ENCODE measurements at regions not wholly inside any gene's neighbourhood (a gene's known extent, or its start where the extent isn't known, plus 50 kb on each side); places are given as distances from the start of the nearest gene placed in this dataset.

DNA sequence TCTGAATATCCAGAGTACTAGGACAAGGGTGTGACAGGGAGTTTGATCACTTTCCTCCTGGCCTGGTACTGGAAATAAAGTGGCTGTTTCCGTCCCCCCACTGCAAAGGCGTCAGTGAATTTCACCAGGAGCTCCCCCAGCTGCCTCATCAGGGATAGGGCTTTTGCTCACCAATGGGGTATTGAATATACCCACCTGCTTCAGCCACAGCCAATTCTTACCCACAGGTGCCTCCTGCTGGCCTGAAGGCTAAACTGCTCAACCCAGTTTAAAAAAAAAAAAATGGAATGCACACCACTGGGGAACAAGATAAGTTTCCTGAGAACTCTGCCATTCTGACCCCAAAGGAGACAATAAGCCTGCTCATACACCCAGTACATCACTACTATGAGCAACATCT lies 65.3 kb upstream of the MS4A8 start:
- Histone ChIP-seq H3K79me2 (ENCODE audit: control insufficient read depth, insufficient read depth, low read length) (no peaks in the 10 kb centered on the region), H3K18ac (ENCODE audit: low read length) (no peak overlapping the region), H3K4me1 (ENCODE audit: control insufficient read depth, low read depth, low read length) (no peaks in the 10 kb centered on the region), H2BK5ac (ENCODE audit: low read length) (no peak overlapping the region), H3K23ac (ENCODE audit: low read length) (no peak overlapping the region), H3K4me2 (ENCODE audit: low read length) (no peak overlapping the region), H3K4me3 (ENCODE audit: low read length) (no peak overlapping the region), H2AK5ac (ENCODE audit: low read length) (no peak overlapping the region), H4K8ac (ENCODE audit: low read depth, low read length) (no peak overlapping the region), H3K36me3 (ENCODE audit: control insufficient read depth, insufficient read depth, low read length) (no peaks in the 10 kb centered on the region), H3K27ac (ENCODE audit: low read depth, low read length) (no peak overlapping the region), H3K27me3 (ENCODE audit: insufficient read depth, low read length, poor library complexity) (no peaks in the 10 kb centered on the region), H2BK120ac (ENCODE audit: low read depth, low read length) (no peak overlapping the region), H3K9ac (ENCODE audit: low read length) (no peak overlapping the region), H3K79me1 (ENCODE audit: low read length) (no peaks in the 10 kb centered on the region), H3K4ac (ENCODE audit: low read depth, low read length) (no peak overlapping the region), H3K56ac (ENCODE audit: low read length) (no peak overlapping the region), H4K5ac (ENCODE audit: low read length) (no peak overlapping the region), H2BK15ac (replicated peaks; ENCODE audit: low read depth) (no peak overlapping the region)
- DNase-seq: peak; percentile 65
- WGBS (ENCODE audit: extremely low coverage, insufficient coverage, low lambda C conversion rate): no CpG with 5 or more reads among the region's 2 CpGs

DNA sequence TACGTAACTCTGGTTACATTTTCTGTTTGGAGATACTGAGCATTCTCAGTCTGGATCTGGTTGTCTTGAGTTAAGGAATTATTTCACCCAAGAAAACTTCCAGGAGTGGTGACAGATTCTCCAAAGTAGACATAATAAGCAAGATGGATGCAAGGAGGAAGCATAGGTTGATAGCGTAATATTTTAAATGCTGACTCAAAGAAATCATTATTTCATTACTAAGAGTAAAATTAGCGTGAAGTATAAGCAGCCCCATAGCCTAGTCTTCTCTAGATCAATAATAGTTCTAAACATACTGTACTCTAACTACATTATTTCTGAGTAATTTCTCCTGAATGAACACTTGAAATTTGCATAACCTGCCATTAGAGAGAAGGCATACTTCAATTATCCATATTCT lies 57.5 kb upstream of the MS4A8 start:
- H3K56ac ChIP-seq (ENCODE audit: low read length): no peak overlapping the region
- H2BK15ac ChIP-seq (replicated peaks; ENCODE audit: low read depth): no peak overlapping the region
- H3K4me2 ChIP-seq (ENCODE audit: low read length): no peak overlapping the region
- H3K9ac ChIP-seq (ENCODE audit: low read length): no peak overlapping the region
- no peak overlapping the region for H3K4me3 ChIP-seq (ENCODE audit: low read length)
- H3K18ac ChIP-seq (ENCODE audit: low read length): no peak overlapping the region
- no peaks in the 10 kb centered on the region for H3K27me3 ChIP-seq (ENCODE audit: insufficient read depth, low read length, poor library complexity)
- H3K4me1 ChIP-seq (ENCODE audit: control insufficient read depth, low read depth, low read length): no peaks in the 10 kb centered on the region
- H3K36me3 ChIP-seq (ENCODE audit: control insufficient read depth, insufficient read depth, low read length): no peaks in the 10 kb centered on the region
- no peak overlapping the region for H4K5ac ChIP-seq (ENCODE audit: low read length)
- H2BK120ac ChIP-seq (ENCODE audit: low read depth, low read length): no peak overlapping the region
- WGBS (ENCODE audit: extremely low coverage, insufficient coverage, low lambda C conversion rate): no CpG with 5 or more reads among the region's 3 CpGs
- H3K79me1 ChIP-seq (ENCODE audit: low read length): no peaks in the 10 kb centered on the region
- no peak overlapping the region for H2AK5ac ChIP-seq (ENCODE audit: low read length)
- H3K27ac ChIP-seq (ENCODE audit: low read depth, low read length): no peak overlapping the region
- no peak overlapping the region for H2BK5ac ChIP-seq (ENCODE audit: low read length)
- no peaks in the 10 kb centered on the region for H3K79me2 ChIP-seq (ENCODE audit: control insufficient read depth, insufficient read depth, low read length)
- no peak overlapping the region for H3K23ac ChIP-seq (ENCODE audit: low read length)
- H4K8ac ChIP-seq (ENCODE audit: low read depth, low read length): no peak overlapping the region
- DNase-seq: no peak
- H3K4ac ChIP-seq (ENCODE audit: low read depth, low read length): no peak overlapping the region

DNA sequence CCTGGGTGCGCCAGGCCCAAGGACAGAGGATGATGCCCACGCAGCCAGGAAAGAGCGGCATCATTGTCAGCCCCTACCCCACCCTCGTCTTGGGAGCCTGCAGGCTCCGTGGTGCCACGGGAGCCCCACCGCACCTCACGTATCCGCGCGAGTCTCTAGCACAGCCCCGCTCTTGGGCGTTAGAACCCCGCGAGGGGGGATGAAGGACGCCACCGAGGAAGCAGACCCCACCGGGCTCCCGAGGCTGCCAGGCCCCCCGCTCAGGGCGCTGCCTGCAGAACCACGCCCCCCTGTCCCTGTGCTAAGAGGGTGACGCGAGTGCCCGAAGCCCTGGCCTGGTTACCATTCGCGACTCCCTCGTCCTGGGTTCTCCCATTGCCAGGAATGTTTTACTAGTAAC lies 52.3 kb upstream of the MS4A8 start:
- no CpG with 5 or more reads among the region's 28 CpGs for WGBS (ENCODE audit: extremely low coverage, insufficient coverage, low lambda C conversion rate)
- no peak overlapping the region for H2BK120ac ChIP-seq (ENCODE audit: low read depth, low read length)
- no peak overlapping the region for H3K18ac ChIP-seq (ENCODE audit: low read length)
- no peak overlapping the region for H3K4me2 ChIP-seq (ENCODE audit: low read length)
- no peaks in the 10 kb centered on the region for H3K27me3 ChIP-seq (ENCODE audit: insufficient read depth, low read length, poor library complexity)
- no peak overlapping the region for H3K4ac ChIP-seq (ENCODE audit: low read depth, low read length)
- H3K4me1 ChIP-seq (ENCODE audit: control insufficient read depth, low read depth, low read length): no peaks in the 10 kb centered on the region
- H4K8ac ChIP-seq (ENCODE audit: low read depth, low read length): no peak overlapping the region
- no peak overlapping the region for H3K27ac ChIP-seq (ENCODE audit: low read depth, low read length)
- H3K4me3 ChIP-seq (ENCODE audit: low read length): no peak overlapping the region
- H2AK5ac ChIP-seq (ENCODE audit: low read length): no peak overlapping the region
- H3K9ac ChIP-seq (ENCODE audit: low read length): no peak overlapping the region
- H4K5ac ChIP-seq (ENCODE audit: low read length): no peak overlapping the region
- H2BK15ac ChIP-seq (replicated peaks; ENCODE audit: low read depth): no peak overlapping the region
- no peak overlapping the region for H3K23ac ChIP-seq (ENCODE audit: low read length)
- no peaks in the 10 kb centered on the region for H3K79me2 ChIP-seq (ENCODE audit: control insufficient read depth, insufficient read depth, low read length)
- DNase-seq: no peak
- no peaks in the 10 kb centered on the region for H3K36me3 ChIP-seq (ENCODE audit: control insufficient read depth, insufficient read depth, low read length)
- H3K56ac ChIP-seq (ENCODE audit: low read length): no peak overlapping the region
- H3K79me1 ChIP-seq (ENCODE audit: low read length): no peaks in the 10 kb centered on the region
- no peak overlapping the region for H2BK5ac ChIP-seq (ENCODE audit: low read length)

All from mesendoderm (in vitro differentiated cells).